Smooth muscle cell (in vitro differentiated cells): ENCODE measurements at regions not wholly inside any gene's neighbourhood (a gene's known extent, or its start where the extent isn't known, plus 50 kb on each side); places are given as distances from the start of the nearest gene placed in this dataset.

Experiments
- DNase-seq: peaks from one replicate; lab custom pipeline; 2025; ENCODE audit not compliant: unreplicated experiment; lab: John Stamatoyannopoulos, UW
- H2AFZ ChIP-seq: fragments of 200-600 bp; sonication (generic); 2 replicates; pipeline ENCODE4 v1.6.0; 2016; ENCODE audit warnings: antibody characterized with exemption, low read depth, mild to moderate bottlenecking
- H3F3A ChIP-seq: fragments of 200-600 bp; sonication (generic); 2 replicates; pipeline ENCODE4 v1.6.0; 2017; ENCODE audit warnings: antibody characterized with exemption, low read depth
- H3K27ac ChIP-seq: fragments of 200-600 bp; sonication (generic); 2 replicates; pipeline ENCODE4 v1.5.1; 2016; ENCODE audit warnings: low read depth, mild to moderate bottlenecking
- H3K27me3 ChIP-seq: fragments of 200-600 bp; sonication (generic); 2 replicates; pipeline ENCODE4 v1.6.1; 2016; ENCODE audit warnings: low read depth, mild to moderate bottlenecking
- H3K36me3 ChIP-seq: fragments of 200-600 bp; sonication (generic); 2 replicates; pipeline ENCODE4 v1.5.1; 2016; ENCODE audit warnings: low read depth
- H3K4me1 ChIP-seq: fragments of 200-600 bp; sonication (generic); 2 replicates; pipeline ENCODE4 v1.5.1; 2016; ENCODE audit warnings: low read depth
- H3K4me2 ChIP-seq: fragments of 200-600 bp; sonication (generic); 2 replicates; pipeline ENCODE4 v1.6.0; 2016; ENCODE audit warnings: mild to moderate bottlenecking
- H3K4me3 ChIP-seq: fragments of 200-600 bp; sonication (generic); 2 replicates; pipeline ENCODE4 v1.5.1; 2016; ENCODE audit warnings: mild to moderate bottlenecking
- H3K79me2 ChIP-seq: fragments of 200-600 bp; sonication (generic); 2 replicates; pipeline ENCODE4 v1.6.0; 2016; ENCODE audit warnings: low read depth, mild to moderate bottlenecking
- H3K9ac ChIP-seq: fragments of 200-600 bp; sonication (generic); 2 replicates; pipeline ENCODE4 v1.6.0; 2016; ENCODE audit warnings: low read depth
- H3K9me3 ChIP-seq: fragments of 200-600 bp; sonication (generic); replicated peaks from 2 replicates; pipeline ENCODE4 v1.5.1; 2016; ENCODE audit warnings: low read depth
- H4K20me1 ChIP-seq: fragments of 200-600 bp; sonication (generic); 2 replicates; pipeline ENCODE4 v1.6.0; 2016; ENCODE audit warnings: low read depth
- CTCF ChIP-seq: fragments of 200-600 bp; sonication (generic); IDR thresholded peaks from 2 replicates; pipeline ENCODE4 v1.5.1; 2017; ENCODE audit warnings: borderline replicate concordance, mild to moderate bottlenecking, antibody characterized with exemption; ENCODE audit not compliant: insufficient read depth, poor library complexity, severe bottlenecking
- WGBS: methylation state at CpG from one replicate; pipeline ENCODE4 v1.1.7; 2016; ENCODE audit warnings: low lambda C conversion rate; 5-methylcytosine and 5-hydroxymethylcytosine counted together

- no peak for TF ChIP-seq CTCF
Observed at GRCh38 chr5:24059006-24059405, 551.6 kb downstream of the PRDM9 start.

GRCh38 chr5:24059716-24060115 is 552.3 kb downstream of the PRDM9 start:
- WGBS, result 87% methylated on average over 4 of the region's 4 CpGs
- no peak for DNase-seq
- Histone ChIP-seq H3K4me2 (no peak overlapping the region), H3K4me1 (no peaks in the 10 kb centered on the region), H4K20me1 (no peaks in the 10 kb centered on the region), H3F3A (no peaks in the 10 kb centered on the region), H2AFZ (no peak overlapping the region), H3K27ac (no peak overlapping the region), H3K27me3 (no peaks in the 10 kb centered on the region), H3K79me2 (no peaks in the 10 kb centered on the region), H3K4me3 (no peak overlapping the region), H3K9me3 (no peaks in the 10 kb centered on the region), H3K9ac (no peak overlapping the region), H3K36me3 (no peaks in the 10 kb centered on the region)
- TF ChIP-seq CTCF, result no peak

More at GRCh38 chr5:24059006-24059405, 551.6 kb downstream of the PRDM9 start:
- no peaks in the 10 kb centered on the region for H3K4me1 ChIP-seq
- H3K79me2 ChIP-seq, result no peaks in the 10 kb centered on the region
- no peak overlapping the region for H3K27ac ChIP-seq
- H3K4me2 ChIP-seq, result no peak overlapping the region
- H3K9ac ChIP-seq, result no peak overlapping the region
- no peaks in the 10 kb centered on the region for H3K27me3 ChIP-seq
- no peak overlapping the region for H3K4me3 ChIP-seq
- no peaks in the 10 kb centered on the region for H3K36me3 ChIP-seq
- no peak for DNase-seq
- H3K9me3 ChIP-seq, result no peaks in the 10 kb centered on the region
- 57% methylated on average over 2 of the region's 2 CpGs for WGBS
- H2AFZ ChIP-seq, result no peak overlapping the region
- no peaks in the 10 kb centered on the region for H4K20me1 ChIP-seq
- H3F3A ChIP-seq, result no peaks in the 10 kb centered on the region

GRCh38 chr5:24065779-24066178 is 558.4 kb downstream of the PRDM9 start:
- no peak overlapping the region for H3K27ac ChIP-seq
- DNase-seq, result no peak
- H3K4me1 ChIP-seq, result no peaks in the 10 kb centered on the region
- no peak overlapping the region for H3K4me2 ChIP-seq
- no peak for TF ChIP-seq CTCF
- 76% methylated on average over 4 of the region's 4 CpGs for WGBS
- no peaks in the 10 kb centered on the region for H4K20me1 ChIP-seq
- no peaks in the 10 kb centered on the region for H3K36me3 ChIP-seq
- no peaks in the 10 kb centered on the region for H3K79me2 ChIP-seq
- H2AFZ ChIP-seq, result no peak overlapping the region
- H3K27me3 ChIP-seq, result no peaks in the 10 kb centered on the region
- no peaks in the 10 kb centered on the region for H3F3A ChIP-seq
- no peak overlapping the region for H3K9ac ChIP-seq
- H3K4me3 ChIP-seq, result no peak overlapping the region
- H3K9me3 ChIP-seq, result no peaks in the 10 kb centered on the region

GRCh38 chr5:24067208-24067607 is 559.8 kb downstream of the PRDM9 start:
- Histone ChIP-seq H3K79me2 (no peaks in the 10 kb centered on the region), H3K4me1 (no peaks in the 10 kb centered on the region), H3K27ac (no peak overlapping the region), H3K9ac (no peak overlapping the region), H3K36me3 (no peaks in the 10 kb centered on the region), H4K20me1 (no peaks in the 10 kb centered on the region), H3F3A (no peaks in the 10 kb centered on the region), H2AFZ (no peak overlapping the region), H3K27me3 (no peaks in the 10 kb centered on the region), H3K4me3 (no peak overlapping the region), H3K4me2 (no peak overlapping the region), H3K9me3 (no peaks in the 10 kb centered on the region)
- DNase-seq, result no peak
- TF ChIP-seq CTCF, result no peak
- WGBS, result 95% methylated on average over 2 of the region's 2 CpGs
